Endothelial cell (in vitro differentiated cells): ENCODE measurements at regions not wholly inside any gene's neighbourhood (a gene's known extent, or its start where the extent isn't known, plus 50 kb on each side); places are given as distances from the start of the nearest gene placed in this dataset.

Source experiments
- DNase-seq: peaks from one replicate; pipeline ENCODE4 v3.0.0; 2021; ENCODE audit warnings: low spot score
- H3K27ac Mint-ChIP-seq: one replicate; pipeline ENCODE4 v1.8.0; 2021; ENCODE audit warnings: mixed read lengths, inconsistent platforms; ENCODE audit not compliant: unreplicated experiment
- H3K27me3 Mint-ChIP-seq: one replicate; pipeline ENCODE4 v1.8.0; 2021; ENCODE audit warnings: mild to moderate bottlenecking, moderate library complexity, mixed read lengths, inconsistent platforms; ENCODE audit not compliant: unreplicated experiment
- H3K36me3 Mint-ChIP-seq: one replicate; pipeline ENCODE4 v1.8.0; 2021; ENCODE audit warnings: mild to moderate bottlenecking, low read depth, mixed read lengths, inconsistent platforms; ENCODE audit not compliant: unreplicated experiment
- H3K4me1 Mint-ChIP-seq: one replicate; pipeline ENCODE4 v1.8.0; 2021; ENCODE audit warnings: mild to moderate bottlenecking, mixed read lengths, inconsistent platforms; ENCODE audit not compliant: unreplicated experiment
- H3K4me3 Mint-ChIP-seq: one replicate; pipeline ENCODE4 v1.8.0; 2021; ENCODE audit warnings: mild to moderate bottlenecking, mixed read lengths, inconsistent platforms; ENCODE audit not compliant: unreplicated experiment
- H3K9me3 Mint-ChIP-seq: one replicate; pipeline ENCODE4 v1.8.0; 2021; ENCODE audit warnings: mixed read lengths, inconsistent platforms; ENCODE audit not compliant: unreplicated experiment
- CTCF ChIP-seq: fragments of 200-600 bp; sonication (generic); IDR thresholded peaks from one replicate; pipeline ENCODE4 v1.5.0; 2021; ENCODE audit warnings: antibody characterized with exemption; ENCODE audit not compliant: unreplicated experiment

GRCh38 chr2:234198976-234199375 lies 148.5 kb downstream of the SPP2 start:
- no peaks in the 10 kb centered on the region for H3K4me1 Mint-ChIP-seq
- H3K36me3 Mint-ChIP-seq: no peaks in the 10 kb centered on the region
- H3K4me3 Mint-ChIP-seq: no peak overlapping the region
- H3K9me3 Mint-ChIP-seq: no peaks in the 10 kb centered on the region
- TF ChIP-seq CTCF: no peak
- no peak overlapping the region for H3K27ac Mint-ChIP-seq
- DNase-seq: no peak
- peaks cover 5% of the 10 kb centered on the region for H3K27me3 Mint-ChIP-seq

- peaks cover 5% of the 10 kb centered on the region for H3K27me3 Mint-ChIP-seq
- H3K36me3 Mint-ChIP-seq: no peaks in the 10 kb centered on the region
- H3K27ac Mint-ChIP-seq: no peak overlapping the region
- no peaks in the 10 kb centered on the region for H3K4me1 Mint-ChIP-seq
- no peaks in the 10 kb centered on the region for H3K9me3 Mint-ChIP-seq
- TF ChIP-seq CTCF: no peak
- no peak for DNase-seq
- no peak overlapping the region for H3K4me3 Mint-ChIP-seq
Measured at GRCh38 chr2:234195516-234195915, 145.0 kb downstream of the SPP2 start.

GRCh38 chr2:234193977-234194563 lies 143.6 kb downstream of the SPP2 start:
- no peaks in the 10 kb centered on the region for H3K9me3 Mint-ChIP-seq
- peaks cover 3% of the 10 kb centered on the region for H3K27me3 Mint-ChIP-seq
- no peak for DNase-seq
- no peak overlapping the region for H3K27ac Mint-ChIP-seq
- no peaks in the 10 kb centered on the region for H3K4me1 Mint-ChIP-seq
- no peaks in the 10 kb centered on the region for H3K36me3 Mint-ChIP-seq
- no peak for TF ChIP-seq CTCF
- H3K4me3 Mint-ChIP-seq: no peak overlapping the region

- Mint-ChIP-seq H3K27ac (no peak overlapping the region), H3K9me3 (no peaks in the 10 kb centered on the region), H3K36me3 (no peaks in the 10 kb centered on the region), H3K4me1 (no peaks in the 10 kb centered on the region), H3K27me3 (no peaks in the 10 kb centered on the region), H3K4me3 (no peak overlapping the region)
- DNase-seq: no peak
- no peak for TF ChIP-seq CTCF
Measured at GRCh38 chr2:234191819-234192407, 141.4 kb downstream of the SPP2 start.

GRCh38 chr2:234189786-234190300 lies 139.3 kb downstream of the SPP2 start:
- no peaks in the 10 kb centered on the region for H3K9me3 Mint-ChIP-seq
- no peak overlapping the region for H3K4me3 Mint-ChIP-seq
- H3K4me1 Mint-ChIP-seq: no peaks in the 10 kb centered on the region
- TF ChIP-seq CTCF: no peak
- no peak for DNase-seq
- H3K27me3 Mint-ChIP-seq: no peaks in the 10 kb centered on the region
- H3K36me3 Mint-ChIP-seq: no peaks in the 10 kb centered on the region
- no peak overlapping the region for H3K27ac Mint-ChIP-seq
